ENCODE measurements at regions not wholly inside any gene's neighbourhood (a gene's known extent, or its start where the extent isn't known, plus 50 kb on each side); places are given as distances from the start of the nearest gene placed in this dataset.

DNA sequence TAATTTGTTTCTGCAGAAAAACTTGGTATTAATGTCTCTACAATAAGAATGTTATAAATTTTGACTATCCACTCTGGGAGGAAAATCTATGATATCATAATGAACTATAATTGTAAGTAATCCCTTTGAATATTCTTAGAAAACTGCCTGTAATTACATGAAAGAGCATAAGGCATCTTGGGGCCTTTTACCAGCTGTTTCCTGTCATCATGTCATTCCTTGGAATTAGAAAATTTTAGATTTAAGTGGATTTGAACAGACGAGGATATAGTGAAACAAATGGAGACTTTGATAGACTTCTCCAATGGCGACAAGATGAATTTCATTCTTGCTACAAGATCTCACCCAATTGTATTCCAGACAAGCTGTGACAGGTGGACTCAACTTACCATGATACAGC, 423.4 kb upstream of the FLRT2 start:
- intact Hi-C loops (cut with DNase I, micrococcal nuclease) = no loop called here
- ATAC-seq (no peak), DNase-seq (no peak)
- peaks cover 2% of the 10 kb centered on the region for H3K9me3 ChIP-seq
- TF ChIP-seq, protein P1, sequence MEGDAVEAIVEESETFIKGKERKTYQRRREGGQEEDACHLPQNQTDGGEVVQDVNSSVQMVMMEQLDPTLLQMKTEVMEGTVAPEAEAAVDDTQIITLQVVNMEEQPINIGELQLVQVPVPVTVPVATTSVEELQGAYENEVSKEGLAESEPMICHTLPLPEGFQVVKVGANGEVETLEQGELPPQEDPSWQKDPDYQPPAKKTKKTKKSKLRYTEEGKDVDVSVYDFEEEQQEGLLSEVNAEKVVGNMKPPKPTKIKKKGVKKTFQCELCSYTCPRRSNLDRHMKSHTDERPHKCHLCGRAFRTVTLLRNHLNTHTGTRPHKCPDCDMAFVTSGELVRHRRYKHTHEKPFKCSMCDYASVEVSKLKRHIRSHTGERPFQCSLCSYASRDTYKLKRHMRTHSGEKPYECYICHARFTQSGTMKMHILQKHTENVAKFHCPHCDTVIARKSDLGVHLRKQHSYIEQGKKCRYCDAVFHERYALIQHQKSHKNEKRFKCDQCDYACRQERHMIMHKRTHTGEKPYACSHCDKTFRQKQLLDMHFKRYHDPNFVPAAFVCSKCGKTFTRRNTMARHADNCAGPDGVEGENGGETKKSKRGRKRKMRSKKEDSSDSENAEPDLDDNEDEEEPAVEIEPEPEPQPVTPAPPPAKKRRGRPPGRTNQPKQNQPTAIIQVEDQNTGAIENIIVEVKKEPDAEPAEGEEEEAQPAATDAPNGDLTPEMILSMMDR (IDR thresholded peaks at IDR 0.05) = no peak
- no peaks in the 10 kb centered on the region for H3K36me3 ChIP-seq (ENCODE audit: low read depth)
- no peak overlapping the region for H3K4me3 ChIP-seq
- H3K4me1 ChIP-seq (ENCODE audit: low read depth) = no peaks in the 10 kb centered on the region

DNA sequence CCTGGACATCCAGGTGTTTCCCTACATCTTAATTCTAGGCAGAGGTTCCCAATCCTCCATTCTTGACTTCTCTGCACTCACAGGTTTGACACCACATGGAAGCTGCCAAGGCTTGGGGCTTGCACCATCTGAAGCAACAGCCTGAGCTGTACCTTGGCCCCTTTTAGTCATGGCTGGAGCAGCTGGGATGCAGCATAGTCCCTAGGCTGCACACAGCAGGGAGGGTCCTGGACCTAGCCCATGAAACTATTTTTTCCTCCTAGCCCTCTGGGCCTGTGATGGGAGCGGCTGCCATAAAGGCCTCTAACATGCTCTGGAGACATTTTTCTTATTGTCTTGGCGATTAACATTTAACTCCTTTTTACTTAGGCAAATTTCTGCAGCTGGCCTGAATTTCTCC, 417.2 kb upstream of the FLRT2 start:
- TF ChIP-seq, protein P1 (IDR thresholded peaks at IDR 0.05) = no peak
- Histone ChIP-seq H3K4me1 (ENCODE audit: low read depth) (no peaks in the 10 kb centered on the region), H3K9me3 (peaks cover 31% of the 10 kb centered on the region), H3K4me3 (no peak overlapping the region), H3K36me3 (ENCODE audit: low read depth) (no peaks in the 10 kb centered on the region)
- DNase-seq = no peak
- no peak for ATAC-seq
- intact Hi-C loops (cut with DNase I, micrococcal nuclease) = no loop called here

DNA sequence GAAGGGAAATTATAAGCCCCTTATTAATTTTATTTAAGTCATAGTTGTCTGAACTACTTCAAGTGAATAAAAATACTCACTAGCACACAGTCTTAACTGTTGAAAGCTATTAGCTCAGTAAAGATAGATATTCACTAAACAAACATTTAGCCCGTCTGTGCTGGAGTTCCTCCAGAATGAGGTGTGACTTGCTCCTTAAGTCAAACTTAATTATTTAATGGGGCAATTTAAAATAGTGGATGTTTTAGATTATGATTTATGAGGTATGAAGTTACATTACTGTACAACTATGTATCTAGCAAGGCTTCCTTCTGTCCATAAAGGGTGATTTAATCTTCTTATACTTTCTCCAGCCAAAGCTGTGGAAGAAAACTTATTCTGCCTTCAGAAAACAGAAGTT, 414.0 kb upstream of the FLRT2 start:
- H3K36me3 ChIP-seq (ENCODE audit: low read depth) = no peaks in the 10 kb centered on the region
- peaks cover 31% of the 10 kb centered on the region for H3K9me3 ChIP-seq
- H3K4me1 ChIP-seq (ENCODE audit: low read depth) = no peaks in the 10 kb centered on the region
- intact Hi-C loops (cut with DNase I, micrococcal nuclease) = no loop called here
- ATAC-seq = no peak
- no peak overlapping the region for H3K4me3 ChIP-seq
- TF ChIP-seq, protein P1 (IDR thresholded peaks at IDR 0.05) = no peak
- no peak for DNase-seq

DNA sequence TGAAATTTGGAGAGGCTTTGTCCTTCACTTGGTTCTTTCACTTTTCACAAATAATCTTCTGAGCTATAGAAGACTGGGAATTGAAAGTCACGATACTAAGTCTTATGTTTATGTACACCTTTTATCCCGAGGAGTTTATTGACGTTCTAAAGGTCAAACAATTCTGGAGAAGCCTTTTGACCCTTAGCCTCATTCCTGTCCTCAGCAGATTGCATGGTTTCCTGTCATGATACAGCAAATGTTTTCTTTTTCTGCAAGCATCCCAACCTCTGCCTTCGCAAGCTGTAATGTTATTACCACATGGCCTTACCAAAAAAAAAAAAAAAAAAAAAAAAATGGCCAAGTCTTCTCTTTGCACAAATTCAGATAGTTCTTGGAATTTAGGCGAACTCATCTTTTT, 411.7 kb upstream of the FLRT2 start:
- no peak for ATAC-seq
- Histone ChIP-seq H3K9me3 (peaks cover 16% of the 10 kb centered on the region), H3K36me3 (ENCODE audit: low read depth) (no peaks in the 10 kb centered on the region), H3K4me1 (ENCODE audit: low read depth) (no peaks in the 10 kb centered on the region), H3K4me3 (no peak overlapping the region)
- TF ChIP-seq, protein P1 (IDR thresholded peaks at IDR 0.05) = no peak
- DNase-seq = no peak
- intact Hi-C loops (cut with DNase I, micrococcal nuclease) = no loop called here

DNA sequence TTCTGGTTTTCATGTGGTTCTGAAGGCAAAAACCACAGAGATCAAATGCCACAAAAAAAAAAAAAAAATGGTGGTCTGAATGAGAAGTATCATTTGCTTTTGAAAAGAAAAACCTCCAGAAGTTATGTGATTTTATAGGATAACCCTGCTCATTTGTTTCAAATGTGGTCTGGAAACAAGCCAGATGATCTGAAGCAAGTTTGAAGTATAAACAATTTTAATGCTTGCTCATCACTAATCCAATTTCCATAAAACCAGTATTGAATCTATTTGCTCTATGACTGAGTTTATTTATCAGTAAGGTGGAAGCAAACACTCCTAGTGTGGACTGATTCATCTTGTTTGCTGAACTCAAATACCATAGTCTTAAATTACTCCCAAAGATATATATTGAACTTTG, 407.3 kb upstream of the FLRT2 start:
- Histone ChIP-seq H3K36me3 (ENCODE audit: low read depth) (no peaks in the 10 kb centered on the region), H3K9me3 (no peaks in the 10 kb centered on the region), H3K4me1 (ENCODE audit: low read depth) (no peaks in the 10 kb centered on the region), H3K4me3 (no peak overlapping the region)
- TF ChIP-seq, protein P1 (IDR thresholded peaks at IDR 0.05) = no peak
- intact Hi-C loops (cut with DNase I, micrococcal nuclease) = no loop called here
- DNase-seq (no peak), ATAC-seq (no peak)

DNA sequence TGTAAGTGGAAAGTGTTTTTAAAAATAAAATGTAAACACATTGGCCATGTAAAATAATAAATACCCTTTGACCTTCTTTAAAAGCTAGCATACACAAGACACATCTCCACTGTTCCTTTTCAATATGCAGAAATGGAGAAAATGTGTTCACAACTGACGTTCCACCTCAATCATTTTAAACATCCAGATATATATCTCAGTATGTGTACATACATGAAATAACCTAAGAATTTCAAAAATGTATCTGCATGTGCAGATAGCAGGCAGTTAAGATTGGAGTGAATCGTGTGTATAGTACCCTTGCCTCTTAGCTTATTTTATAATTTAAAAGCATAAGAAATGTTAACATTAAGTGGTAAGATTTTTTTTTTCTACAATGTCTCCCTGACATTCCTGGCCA, 406.2 kb upstream of the FLRT2 start:
- no peak for ATAC-seq

More for the DNA sequence above, 406.2 kb upstream of the FLRT2 start:
- intact Hi-C loops (cut with DNase I, micrococcal nuclease) = no loop called here
- TF ChIP-seq, protein P1 (IDR thresholded peaks at IDR 0.05) = no peak
- no peak for DNase-seq
- H3K4me1 ChIP-seq (ENCODE audit: low read depth) = no peaks in the 10 kb centered on the region
- H3K4me3 ChIP-seq = no peak overlapping the region
- H3K9me3 ChIP-seq = no peaks in the 10 kb centered on the region
- no peaks in the 10 kb centered on the region for H3K36me3 ChIP-seq (ENCODE audit: low read depth)

All from mucosa of descending colon (tissue), 3 donors.